Stimulated activated CD8-positive, alpha-beta memory T cell treated with anti-CD3 and anti-CD28 coated beads, Interleukin-7, amount 100 ng/mL, for 48 hours (primary cell): ENCODE measurements at regions not wholly inside any gene's neighbourhood (a gene's known extent, or its start where the extent isn't known, plus 50 kb on each side); places are given as distances from the start of the nearest gene placed in this dataset.

Source experiments
- DNase-seq, 2 donors: peaks; one replicate each; pipeline ENCODE4 v3.0.0-alpha.2; 2020; ENCODE audit warnings: low read depth in 1 of 2; ENCODE audit errors: extremely low read depth in 1 of 2

- no peak for DNase-seq
Observed at GRCh38 chr15:36497901-36498300, 81.5 kb upstream of the CDIN1 start.

GRCh38 chr15:36498401-36498800 is 81.0 kb upstream of the CDIN1 start:
- DNase-seq, result no peak

- DNase-seq, result no peak
Observed at GRCh38 chr15:36498916-36499315, 80.5 kb upstream of the CDIN1 start.

- DNase-seq, result no peak
Observed at GRCh38 chr15:36499412-36500389, 79.7 kb upstream of the CDIN1 start.

- no peak for DNase-seq
Observed at GRCh38 chr15:36501063-36501678, 78.3 kb upstream of the CDIN1 start.

GRCh38 chr15:36502509-36502908 is 76.9 kb upstream of the CDIN1 start:
- DNase-seq, result no peak

- no peak for DNase-seq
Observed at GRCh38 chr15:36506733-36507356, 72.6 kb upstream of the CDIN1 start.

- DNase-seq, result no peak
Observed at GRCh38 chr15:36507458-36507857, 72.0 kb upstream of the CDIN1 start.

- no peak for DNase-seq
Observed at GRCh38 chr15:36511594-36511993, 67.8 kb upstream of the CDIN1 start.

GRCh38 chr15:36517758-36518157 is 61.7 kb upstream of the CDIN1 start:
- no peak for DNase-seq

- no peak for DNase-seq
Observed at GRCh38 chr15:36519067-36519466, 60.4 kb upstream of the CDIN1 start.

GRCh38 chr15:36525430-36525829 is 54.0 kb upstream of the CDIN1 start:
- no peak for DNase-seq

- DNase-seq, result no peak
Observed at GRCh38 chr15:36527235-36528162, 51.9 kb upstream of the CDIN1 start.

GRCh38 chr15:36529296-36530011 is 50.0 kb upstream of the CDIN1 start:
- no peak for DNase-seq
